H9 (cell line): ENCODE measurements at regions not wholly inside any gene's neighbourhood (a gene's known extent, or its start where the extent isn't known, plus 50 kb on each side); places are given as distances from the start of the nearest gene placed in this dataset.

Source experiments
- DNase-seq: peaks from one replicate; pipeline ENCODE4 v3.0.0-alpha.2; 2017
- H2AFZ ChIP-seq: one replicate; pipeline ENCODE4 v1.6.1; 2013; ENCODE audit warnings: mild to moderate bottlenecking, low read length, control low read depth, moderate library complexity
- H2AK5ac ChIP-seq: 2 replicates; pipeline ENCODE4 v1.6.1; 2013; ENCODE audit warnings: low read length, control low read depth, mixed read lengths; ENCODE audit not compliant: insufficient read length
- H2BK120ac ChIP-seq: one replicate; pipeline ENCODE4 v1.6.1; 2013; ENCODE audit warnings: low read depth, mild to moderate bottlenecking, low read length, control low read depth, inconsistent platforms; ENCODE audit not compliant: poor library complexity, severe bottlenecking
- H2BK12ac ChIP-seq: 2 replicates; pipeline ENCODE4 v1.6.1; 2013; ENCODE audit warnings: low read length, control low read depth, mixed read lengths, low read depth; ENCODE audit not compliant: insufficient read length
- H2BK15ac ChIP-seq: 2 replicates; pipeline ENCODE4 v1.6.1; 2013; ENCODE audit warnings: low read depth, low read length, control low read depth
- H2BK20ac ChIP-seq: one replicate; pipeline ENCODE4 v1.6.1; 2013; ENCODE audit warnings: low read depth, mild to moderate bottlenecking, low read length, control low read depth, inconsistent platforms; ENCODE audit not compliant: poor library complexity, severe bottlenecking
- H2BK5ac ChIP-seq: 2 replicates; pipeline ENCODE4 v1.6.1; 2013; ENCODE audit warnings: low read length, control low read depth, mixed read lengths; ENCODE audit not compliant: insufficient read length
- H3K14ac ChIP-seq: 2 replicates; pipeline ENCODE4 v1.6.1; 2013; ENCODE audit warnings: low read length, control low read depth; ENCODE audit not compliant: insufficient read depth
- H3K18ac ChIP-seq: 2 replicates; pipeline ENCODE4 v1.6.1; 2013; ENCODE audit warnings: low read depth, mild to moderate bottlenecking, mixed read lengths, low read length, control low read depth; ENCODE audit not compliant: insufficient read length
- H3K23ac ChIP-seq: 2 replicates; pipeline ENCODE4 v1.6.1; 2013; ENCODE audit warnings: low read length, control low read depth, mixed read lengths, low read depth; ENCODE audit not compliant: insufficient read length
- H3K23me2 ChIP-seq: 2 replicates; pipeline ENCODE4 v1.6.1; 2013; ENCODE audit warnings: low read depth, mild to moderate bottlenecking, mixed read lengths, low read length, control low read depth; ENCODE audit not compliant: insufficient read length, poor library complexity, severe bottlenecking
- H3K27ac ChIP-seq: 2 replicates; pipeline ENCODE4 v1.5.1; 2013; ENCODE audit warnings: low read length, control low read depth, mixed read lengths, low read depth; ENCODE audit not compliant: insufficient read length
- H3K27me3 ChIP-seq: 2 replicates; pipeline ENCODE4 v1.6.1; 2013; ENCODE audit warnings: low read length, control low read depth, inconsistent platforms; ENCODE audit not compliant: insufficient read depth
- H3K4ac ChIP-seq: 2 replicates; pipeline ENCODE4 v1.6.1; 2013; ENCODE audit warnings: low read depth, mild to moderate bottlenecking, control low read depth, inconsistent platforms, low read length, moderate library complexity
- H3K4me1 ChIP-seq: 2 replicates; pipeline ENCODE4 v1.6.1; 2013; ENCODE audit warnings: low read length, control low read depth, inconsistent platforms; ENCODE audit not compliant: insufficient read depth
- H3K4me2 ChIP-seq: 2 replicates; pipeline ENCODE4 v1.6.1; 2013; ENCODE audit warnings: low read length, control low read depth, mixed read lengths; ENCODE audit not compliant: insufficient read length, insufficient read depth
- H3K56ac ChIP-seq: 2 replicates; pipeline ENCODE4 v1.6.1; 2013; ENCODE audit warnings: low read depth, mild to moderate bottlenecking, mixed read lengths, low read length, control low read depth; ENCODE audit not compliant: insufficient read length
- H3K79me1 ChIP-seq: 2 replicates; pipeline ENCODE4 v1.6.1; 2013; ENCODE audit warnings: low read depth, mild to moderate bottlenecking, moderate library complexity, low read length, control low read depth, inconsistent platforms; ENCODE audit not compliant: insufficient read depth, poor library complexity, severe bottlenecking
- H3K79me2 ChIP-seq: 2 replicates; pipeline ENCODE4 v1.6.1; 2013; ENCODE audit warnings: low read length, control low read depth, inconsistent platforms; ENCODE audit not compliant: insufficient read depth
- H3K9ac ChIP-seq: 2 replicates; pipeline ENCODE4 v1.6.1; 2013; ENCODE audit warnings: low read length, control low read depth, mixed read lengths; ENCODE audit not compliant: insufficient read length; ENCODE audit errors: extremely low read depth
- H3K9me3 ChIP-seq: one replicate; pipeline ENCODE4 v1.6.1; 2013; ENCODE audit warnings: low read depth, low read length, inconsistent platforms; ENCODE audit not compliant: control insufficient read depth
- H3T11ph ChIP-seq: one replicate; pipeline ENCODE4 v1.6.1; 2013; ENCODE audit warnings: mild to moderate bottlenecking, low read length, control low read depth, inconsistent platforms
- H4K20me1 ChIP-seq: one replicate; pipeline ENCODE4 v1.6.1; 2013; ENCODE audit not compliant: control insufficient read depth, insufficient read length, insufficient read depth
- H4K5ac ChIP-seq: 2 replicates; pipeline ENCODE4 v1.6.1; 2013; ENCODE audit warnings: low read depth, mild to moderate bottlenecking, mixed read lengths, low read length, control low read depth; ENCODE audit not compliant: insufficient read length
- H4K8ac ChIP-seq: replicated peaks from 2 replicates; pipeline ENCODE4 v1.6.1; 2013; ENCODE audit warnings: low read length, control low read depth, mixed read lengths, low read depth; ENCODE audit not compliant: insufficient read length
- H4K91ac ChIP-seq: 2 replicates; pipeline ENCODE4 v1.6.1; 2013; ENCODE audit warnings: low read depth, mild to moderate bottlenecking, moderate library complexity, mixed read lengths, low read length, control low read depth; ENCODE audit not compliant: insufficient read length
- H3K27ac Mint-ChIP-seq, 3 experiments: 2 replicates in 2 of 3; 3 replicates in 1 of 3; pipeline ENCODE4 v1.8.0; 2020 to 2021; ENCODE audit warnings: mixed read lengths in 3 of 3, mild to moderate bottlenecking in 1 of 3, moderate library complexity in 1 of 3
- H3K27me3 Mint-ChIP-seq: 2 replicates; pipeline ENCODE4 v1.8.0; 2021; ENCODE audit warnings: low read depth, mild to moderate bottlenecking, moderate library complexity, mixed read lengths
- H3K36me3 Mint-ChIP-seq, 3 experiments: 2 replicates in 2 of 3; 3 replicates in 1 of 3; pipeline ENCODE4 v1.8.0; 2020 to 2021; ENCODE audit warnings: low read depth in 3 of 3, mixed read lengths in 3 of 3; ENCODE audit not compliant: insufficient read depth in 1 of 3
- H3K4me1 Mint-ChIP-seq, 2 experiments: 2 replicates each; pipeline ENCODE4 v1.8.0; 2020; ENCODE audit warnings: mixed read lengths in 2 of 2
- H3K4me3 Mint-ChIP-seq, 2 experiments: 2 replicates in 1 of 2; 3 replicates in 1 of 2; pipeline ENCODE4 v1.8.0; 2020 to 2021; ENCODE audit warnings: mild to moderate bottlenecking in 2 of 2, mixed read lengths in 2 of 2, moderate library complexity in 1 of 2
- H3K9me3 Mint-ChIP-seq, 2 experiments: 2 replicates in 1 of 2; 3 replicates in 1 of 2; pipeline ENCODE4 v1.8.0; 2020; ENCODE audit warnings: mild to moderate bottlenecking in 2 of 2, mixed read lengths in 2 of 2, moderate library complexity in 1 of 2
- CTCF ChIP-seq: fragments of 200-600 bp; sonication (generic); conservative IDR thresholded peaks from 3 replicates; pipeline ENCODE4 v1.8.0; 2021; ENCODE audit warnings: antibody characterized with exemption, mild to moderate bottlenecking
- WGBS: extraction: QIAGEN DNeasy Blood & Tissue Kit; methylation state at CpG from one replicate; pipeline ENCODE4 v1.1.7; 2013; ENCODE audit warnings: missing lambda C conversion rate, low lambda C conversion rate, mixed read lengths; ENCODE audit not compliant: insufficient read length; ENCODE audit errors: extremely low coverage; 5-methylcytosine and 5-hydroxymethylcytosine counted together

GRCh38 chr16:51407921-51408320 lies 256.9 kb upstream of the SALL1 start:
- Histone ChIP-seq H4K8ac (no peak overlapping the region), H3K14ac (no peak overlapping the region), H2AK5ac (no peak overlapping the region), H4K5ac (no peak overlapping the region), H3K23me2 (no peaks in the 10 kb centered on the region), H2BK5ac (no peak overlapping the region), H3K23ac (no peak overlapping the region), H3K27ac (no peak overlapping the region), H3K79me1 (no peaks in the 10 kb centered on the region), H2BK120ac (no peak overlapping the region), H3K4ac (no peak overlapping the region), H3K4me2 (no peak overlapping the region), H4K20me1 (no peaks in the 10 kb centered on the region), H2BK12ac (no peak overlapping the region), H4K91ac (no peak overlapping the region), H3T11ph (no peak overlapping the region), H3K9me3 (no peaks in the 10 kb centered on the region), H3K4me1 (no peaks in the 10 kb centered on the region), H2BK15ac (no peak overlapping the region), H3K79me2 (no peaks in the 10 kb centered on the region), H3K9ac (no peak overlapping the region), H2BK20ac (no peak overlapping the region), H3K27me3 (no peaks in the 10 kb centered on the region), H3K56ac (no peak overlapping the region), H3K18ac (no peak overlapping the region), H2AFZ (no peak overlapping the region)
- no peaks in the 10 kb centered on the region for H3K36me3 Mint-ChIP-seq
- DNase-seq: no peak
- no CpG with 5 or more reads among the region's 1 CpG for WGBS
- H3K27ac Mint-ChIP-seq: peak overlapping the region in 1 of 3 experiments; percentile 53; a peak in 1 of 7 replicates
- no peak for TF ChIP-seq CTCF
- H3K27me3 Mint-ChIP-seq: peaks cover 4% of the 10 kb centered on the region; the same call in 1 of the 2 replicates
- H3K4me3 Mint-ChIP-seq: no peak overlapping the region
- no peaks in the 10 kb centered on the region for H3K9me3 Mint-ChIP-seq
- peaks cover 22 to 32% of the 10 kb centered on the region in 2 experiments for H3K4me1 Mint-ChIP-seq
